ENCODE measurements at regions not wholly inside any gene's neighbourhood (a gene's known extent, or its start where the extent isn't known, plus 50 kb on each side); places are given as distances from the start of the nearest gene placed in this dataset.

- TF ChIP-seq, protein P1, sequence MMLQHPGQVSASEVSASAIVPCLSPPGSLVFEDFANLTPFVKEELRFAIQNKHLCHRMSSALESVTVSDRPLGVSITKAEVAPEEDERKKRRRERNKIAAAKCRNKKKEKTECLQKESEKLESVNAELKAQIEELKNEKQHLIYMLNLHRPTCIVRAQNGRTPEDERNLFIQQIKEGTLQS (CRISPR knock-in tag; conservative IDR thresholded peaks at IDR 0.05): no peak
- TF ChIP-seq, protein P2, sequence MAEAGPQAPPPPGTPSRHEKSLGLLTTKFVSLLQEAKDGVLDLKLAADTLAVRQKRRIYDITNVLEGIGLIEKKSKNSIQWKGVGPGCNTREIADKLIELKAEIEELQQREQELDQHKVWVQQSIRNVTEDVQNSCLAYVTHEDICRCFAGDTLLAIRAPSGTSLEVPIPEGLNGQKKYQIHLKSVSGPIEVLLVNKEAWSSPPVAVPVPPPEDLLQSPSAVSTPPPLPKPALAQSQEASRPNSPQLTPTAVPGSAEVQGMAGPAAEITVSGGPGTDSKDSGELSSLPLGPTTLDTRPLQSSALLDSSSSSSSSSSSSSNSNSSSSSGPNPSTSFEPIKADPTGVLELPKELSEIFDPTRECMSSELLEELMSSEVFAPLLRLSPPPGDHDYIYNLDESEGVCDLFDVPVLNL (CRISPR knock-in tag; IDR thresholded peaks at IDR 0.05; ENCODE audit: borderline replicate concordance, low read depth): no peak
Measured at GRCh38 chr4:164116286-164116685, 621.8 kb downstream of the TMA16 start (continued).

GRCh38 chr4:164134388-164134787 lies 619.5 kb upstream of the SMIM31 start:
- no peaks in the 10 kb centered on the region for H3K36me3 Mint-ChIP-seq
- H3K4me1 Mint-ChIP-seq: peaks cover 46% of the 10 kb centered on the region
- ATAC-seq (no peak), DNase-seq (ENCODE audit: low spot score) (no peak)
- no peak overlapping the region for H3K27ac Mint-ChIP-seq
- no peak overlapping the region for H3K4me3 Mint-ChIP-seq
- peaks cover 13% of the 10 kb centered on the region for H3K9me3 Mint-ChIP-seq
- TF ChIP-seq TCF7 (CRISPR knock-in tag; IDR thresholded peaks at IDR 0.05; ENCODE audit: low read depth) (no peak), ATF6 (CRISPR knock-in tag; IDR thresholded peaks at IDR 0.05) (no peak), ZNF423 (CRISPR knock-in tag; IDR thresholded peaks at IDR 0.05) (no peak), ETV6 (CRISPR knock-in tag; IDR thresholded peaks at IDR 0.05) (no peak), TP53 (CRISPR knock-in tag; IDR thresholded peaks at IDR 0.05) (no peak)
- TF ChIP-seq, protein P3, sequence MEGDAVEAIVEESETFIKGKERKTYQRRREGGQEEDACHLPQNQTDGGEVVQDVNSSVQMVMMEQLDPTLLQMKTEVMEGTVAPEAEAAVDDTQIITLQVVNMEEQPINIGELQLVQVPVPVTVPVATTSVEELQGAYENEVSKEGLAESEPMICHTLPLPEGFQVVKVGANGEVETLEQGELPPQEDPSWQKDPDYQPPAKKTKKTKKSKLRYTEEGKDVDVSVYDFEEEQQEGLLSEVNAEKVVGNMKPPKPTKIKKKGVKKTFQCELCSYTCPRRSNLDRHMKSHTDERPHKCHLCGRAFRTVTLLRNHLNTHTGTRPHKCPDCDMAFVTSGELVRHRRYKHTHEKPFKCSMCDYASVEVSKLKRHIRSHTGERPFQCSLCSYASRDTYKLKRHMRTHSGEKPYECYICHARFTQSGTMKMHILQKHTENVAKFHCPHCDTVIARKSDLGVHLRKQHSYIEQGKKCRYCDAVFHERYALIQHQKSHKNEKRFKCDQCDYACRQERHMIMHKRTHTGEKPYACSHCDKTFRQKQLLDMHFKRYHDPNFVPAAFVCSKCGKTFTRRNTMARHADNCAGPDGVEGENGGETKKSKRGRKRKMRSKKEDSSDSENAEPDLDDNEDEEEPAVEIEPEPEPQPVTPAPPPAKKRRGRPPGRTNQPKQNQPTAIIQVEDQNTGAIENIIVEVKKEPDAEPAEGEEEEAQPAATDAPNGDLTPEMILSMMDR (IDR thresholded peaks at IDR 0.05): no peak
- TF ChIP-seq, protein P4, sequence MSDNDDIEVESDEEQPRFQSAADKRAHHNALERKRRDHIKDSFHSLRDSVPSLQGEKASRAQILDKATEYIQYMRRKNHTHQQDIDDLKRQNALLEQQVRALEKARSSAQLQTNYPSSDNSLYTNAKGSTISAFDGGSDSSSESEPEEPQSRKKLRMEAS (CRISPR knock-in tag; IDR thresholded peaks at IDR 0.05): no peak
- TF ChIP-seq, protein P5, sequence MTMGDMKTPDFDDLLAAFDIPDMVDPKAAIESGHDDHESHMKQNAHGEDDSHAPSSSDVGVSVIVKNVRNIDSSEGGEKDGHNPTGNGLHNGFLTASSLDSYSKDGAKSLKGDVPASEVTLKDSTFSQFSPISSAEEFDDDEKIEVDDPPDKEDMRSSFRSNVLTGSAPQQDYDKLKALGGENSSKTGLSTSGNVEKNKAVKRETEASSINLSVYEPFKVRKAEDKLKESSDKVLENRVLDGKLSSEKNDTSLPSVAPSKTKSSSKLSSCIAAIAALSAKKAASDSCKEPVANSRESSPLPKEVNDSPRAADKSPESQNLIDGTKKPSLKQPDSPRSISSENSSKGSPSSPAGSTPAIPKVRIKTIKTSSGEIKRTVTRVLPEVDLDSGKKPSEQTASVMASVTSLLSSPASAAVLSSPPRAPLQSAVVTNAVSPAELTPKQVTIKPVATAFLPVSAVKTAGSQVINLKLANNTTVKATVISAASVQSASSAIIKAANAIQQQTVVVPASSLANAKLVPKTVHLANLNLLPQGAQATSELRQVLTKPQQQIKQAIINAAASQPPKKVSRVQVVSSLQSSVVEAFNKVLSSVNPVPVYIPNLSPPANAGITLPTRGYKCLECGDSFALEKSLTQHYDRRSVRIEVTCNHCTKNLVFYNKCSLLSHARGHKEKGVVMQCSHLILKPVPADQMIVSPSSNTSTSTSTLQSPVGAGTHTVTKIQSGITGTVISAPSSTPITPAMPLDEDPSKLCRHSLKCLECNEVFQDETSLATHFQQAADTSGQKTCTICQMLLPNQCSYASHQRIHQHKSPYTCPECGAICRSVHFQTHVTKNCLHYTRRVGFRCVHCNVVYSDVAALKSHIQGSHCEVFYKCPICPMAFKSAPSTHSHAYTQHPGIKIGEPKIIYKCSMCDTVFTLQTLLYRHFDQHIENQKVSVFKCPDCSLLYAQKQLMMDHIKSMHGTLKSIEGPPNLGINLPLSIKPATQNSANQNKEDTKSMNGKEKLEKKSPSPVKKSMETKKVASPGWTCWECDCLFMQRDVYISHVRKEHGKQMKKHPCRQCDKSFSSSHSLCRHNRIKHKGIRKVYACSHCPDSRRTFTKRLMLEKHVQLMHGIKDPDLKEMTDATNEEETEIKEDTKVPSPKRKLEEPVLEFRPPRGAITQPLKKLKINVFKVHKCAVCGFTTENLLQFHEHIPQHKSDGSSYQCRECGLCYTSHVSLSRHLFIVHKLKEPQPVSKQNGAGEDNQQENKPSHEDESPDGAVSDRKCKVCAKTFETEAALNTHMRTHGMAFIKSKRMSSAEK (CRISPR knock-in tag; IDR thresholded peaks at IDR 0.05; ENCODE audit: borderline replicate concordance): no peak
- TF ChIP-seq, protein P6, sequence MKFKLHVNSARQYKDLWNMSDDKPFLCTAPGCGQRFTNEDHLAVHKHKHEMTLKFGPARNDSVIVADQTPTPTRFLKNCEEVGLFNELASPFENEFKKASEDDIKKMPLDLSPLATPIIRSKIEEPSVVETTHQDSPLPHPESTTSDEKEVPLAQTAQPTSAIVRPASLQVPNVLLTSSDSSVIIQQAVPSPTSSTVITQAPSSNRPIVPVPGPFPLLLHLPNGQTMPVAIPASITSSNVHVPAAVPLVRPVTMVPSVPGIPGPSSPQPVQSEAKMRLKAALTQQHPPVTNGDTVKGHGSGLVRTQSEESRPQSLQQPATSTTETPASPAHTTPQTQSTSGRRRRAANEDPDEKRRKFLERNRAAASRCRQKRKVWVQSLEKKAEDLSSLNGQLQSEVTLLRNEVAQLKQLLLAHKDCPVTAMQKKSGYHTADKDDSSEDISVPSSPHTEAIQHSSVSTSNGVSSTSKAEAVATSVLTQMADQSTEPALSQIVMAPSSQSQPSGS (CRISPR knock-in tag; IDR thresholded peaks at IDR 0.05; ENCODE audit: borderline replicate concordance, low read depth): no peak
- CTCF ChIA-PET: no interaction called here
- no peaks in the 10 kb centered on the region for H3K27me3 Mint-ChIP-seq (ENCODE audit: low read depth)
- POLR2A ChIA-PET: no interaction called here

- Mint-ChIP-seq H3K27me3 (ENCODE audit: low read depth) (no peaks in the 10 kb centered on the region; the same call in 1 of the 2 replicates), H3K36me3 (peaks cover 9% of the 10 kb centered on the region), H3K9me3 (peaks cover 23% of the 10 kb centered on the region), H3K27ac (peak overlapping the region; percentile 39; the same call in 1 of the 2 replicates), H3K4me1 (peaks cover 42% of the 10 kb centered on the region), H3K4me3 (no peak overlapping the region)
- DNase-seq (ENCODE audit: low spot score): peak; percentile 13
- POLR2A ChIA-PET: no interaction called here
- CTCF ChIA-PET: no interaction called here
- ATAC-seq: peak; percentile 93
- TF ChIP-seq, protein P7, sequence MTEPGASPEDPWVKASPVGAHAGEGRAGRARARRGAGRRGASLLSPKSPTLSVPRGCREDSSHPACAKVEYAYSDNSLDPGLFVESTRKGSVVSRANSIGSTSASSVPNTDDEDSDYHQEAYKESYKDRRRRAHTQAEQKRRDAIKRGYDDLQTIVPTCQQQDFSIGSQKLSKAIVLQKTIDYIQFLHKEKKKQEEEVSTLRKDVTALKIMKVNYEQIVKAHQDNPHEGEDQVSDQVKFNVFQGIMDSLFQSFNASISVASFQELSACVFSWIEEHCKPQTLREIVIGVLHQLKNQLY (CRISPR knock-in tag; IDR thresholded peaks at IDR 0.05): no peak
- TF ChIP-seq NR2C2 (CRISPR knock-in tag; IDR thresholded peaks at IDR 0.05): no peak
- TF ChIP-seq ATF6 (CRISPR knock-in tag; IDR thresholded peaks at IDR 0.05): no peak
- TF ChIP-seq TEAD1 (CRISPR knock-in tag; IDR thresholded peaks at IDR 0.05): no peak
- TF ChIP-seq ZNF671 (CRISPR knock-in tag; IDR thresholded peaks at IDR 0.05): no peak
Measured at GRCh38 chr4:164136180-164136616, 617.7 kb upstream of the SMIM31 start.

Data from WTC11 (cell line).